Chondrocyte (in vitro differentiated cells): ENCODE measurements at regions not wholly inside any gene's neighbourhood (a gene's known extent, or its start where the extent isn't known, plus 50 kb on each side); places are given as distances from the start of the nearest gene placed in this dataset.

Experiments
- DNase-seq: peaks from one replicate; pipeline ENCODE4 v3.0.0; 2021; ENCODE audit warnings: mixed read lengths, low spot score
- H3K27ac Mint-ChIP-seq: one replicate; pipeline ENCODE4 v1.8.0; 2021; ENCODE audit warnings: mild to moderate bottlenecking, moderate library complexity, mixed read lengths; ENCODE audit not compliant: unreplicated experiment
- H3K27me3 Mint-ChIP-seq: 2 replicates; pipeline ENCODE4 v1.8.0; 2021; ENCODE audit warnings: low read depth, mixed read lengths
- H3K36me3 Mint-ChIP-seq: 2 replicates; pipeline ENCODE4 v1.8.0; 2021; ENCODE audit warnings: low read depth, mixed read lengths
- H3K4me1 Mint-ChIP-seq: 2 replicates; pipeline ENCODE4 v1.8.0; 2021; ENCODE audit warnings: low read depth, mild to moderate bottlenecking, mixed read lengths
- H3K4me3 Mint-ChIP-seq: one replicate; pipeline ENCODE4 v1.8.0; 2021; ENCODE audit warnings: mild to moderate bottlenecking, moderate library complexity, mixed read lengths; ENCODE audit not compliant: unreplicated experiment
- H3K9me3 Mint-ChIP-seq: 2 replicates; pipeline ENCODE4 v1.8.0; 2021; ENCODE audit warnings: low read depth, mixed read lengths
- TF ChIP-seq, protein P1 (sequence below): fragments of 200-600 bp; sonication (generic); IDR thresholded peaks from 2 replicates; pipeline ENCODE4 v1.5.0; 2021; ENCODE audit warnings: antibody characterized with exemption, mild to moderate bottlenecking, moderate library complexity

DNA sequence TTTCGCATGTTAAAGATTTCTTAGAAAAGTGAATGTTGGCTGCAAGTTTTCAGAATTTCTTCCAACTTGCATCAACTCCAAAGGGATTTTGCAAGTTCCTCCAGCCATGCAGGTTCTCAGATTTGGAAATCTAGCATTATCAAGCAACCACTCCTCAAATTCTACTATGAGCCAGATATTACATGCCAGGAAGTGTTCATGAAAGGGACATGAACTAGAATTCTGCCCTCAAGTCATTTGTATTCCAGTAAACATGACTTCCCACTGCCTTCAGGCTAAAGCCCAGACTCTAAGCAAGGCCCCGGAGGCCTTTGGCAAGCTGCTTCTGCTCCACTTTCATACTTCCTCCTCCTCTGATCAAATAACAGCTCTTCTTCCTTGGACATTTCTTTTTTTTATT lies 111.3 kb upstream of the PAPPA start:
- no peak overlapping the region for H3K4me3 Mint-ChIP-seq
- TF ChIP-seq, protein P1, sequence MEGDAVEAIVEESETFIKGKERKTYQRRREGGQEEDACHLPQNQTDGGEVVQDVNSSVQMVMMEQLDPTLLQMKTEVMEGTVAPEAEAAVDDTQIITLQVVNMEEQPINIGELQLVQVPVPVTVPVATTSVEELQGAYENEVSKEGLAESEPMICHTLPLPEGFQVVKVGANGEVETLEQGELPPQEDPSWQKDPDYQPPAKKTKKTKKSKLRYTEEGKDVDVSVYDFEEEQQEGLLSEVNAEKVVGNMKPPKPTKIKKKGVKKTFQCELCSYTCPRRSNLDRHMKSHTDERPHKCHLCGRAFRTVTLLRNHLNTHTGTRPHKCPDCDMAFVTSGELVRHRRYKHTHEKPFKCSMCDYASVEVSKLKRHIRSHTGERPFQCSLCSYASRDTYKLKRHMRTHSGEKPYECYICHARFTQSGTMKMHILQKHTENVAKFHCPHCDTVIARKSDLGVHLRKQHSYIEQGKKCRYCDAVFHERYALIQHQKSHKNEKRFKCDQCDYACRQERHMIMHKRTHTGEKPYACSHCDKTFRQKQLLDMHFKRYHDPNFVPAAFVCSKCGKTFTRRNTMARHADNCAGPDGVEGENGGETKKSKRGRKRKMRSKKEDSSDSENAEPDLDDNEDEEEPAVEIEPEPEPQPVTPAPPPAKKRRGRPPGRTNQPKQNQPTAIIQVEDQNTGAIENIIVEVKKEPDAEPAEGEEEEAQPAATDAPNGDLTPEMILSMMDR: no peak
- DNase-seq: no peak
- no peaks in the 10 kb centered on the region for H3K27me3 Mint-ChIP-seq
- no peaks in the 10 kb centered on the region for H3K4me1 Mint-ChIP-seq
- H3K9me3 Mint-ChIP-seq: peaks cover 5% of the 10 kb centered on the region
- no peaks in the 10 kb centered on the region for H3K36me3 Mint-ChIP-seq
- H3K27ac Mint-ChIP-seq: no peak overlapping the region

DNA sequence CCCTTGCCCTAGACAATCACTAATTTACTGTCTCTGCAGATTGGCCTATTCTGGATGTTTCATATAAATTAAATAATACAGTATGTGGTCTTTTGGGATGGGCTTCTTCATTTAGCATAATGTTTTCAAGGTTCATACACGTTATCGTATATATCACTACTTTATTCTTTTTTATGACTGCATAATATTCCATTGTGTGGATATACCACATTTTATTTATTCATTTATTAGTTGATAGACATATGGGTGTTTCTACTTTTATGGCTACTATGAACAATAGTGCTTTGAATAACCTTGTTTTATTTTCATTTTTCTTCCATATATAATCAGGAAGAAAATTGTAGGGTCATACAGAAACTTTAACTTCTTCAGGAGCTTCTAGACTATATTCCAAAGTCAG lies 108.5 kb upstream of the PAPPA start:
- H3K4me1 Mint-ChIP-seq: no peaks in the 10 kb centered on the region
- no peak overlapping the region for H3K4me3 Mint-ChIP-seq
- H3K27ac Mint-ChIP-seq: no peak overlapping the region
- no peak for DNase-seq
- peaks cover 5% of the 10 kb centered on the region for H3K9me3 Mint-ChIP-seq
- H3K27me3 Mint-ChIP-seq: no peaks in the 10 kb centered on the region
- TF ChIP-seq, protein P1: no peak
- no peaks in the 10 kb centered on the region for H3K36me3 Mint-ChIP-seq

DNA sequence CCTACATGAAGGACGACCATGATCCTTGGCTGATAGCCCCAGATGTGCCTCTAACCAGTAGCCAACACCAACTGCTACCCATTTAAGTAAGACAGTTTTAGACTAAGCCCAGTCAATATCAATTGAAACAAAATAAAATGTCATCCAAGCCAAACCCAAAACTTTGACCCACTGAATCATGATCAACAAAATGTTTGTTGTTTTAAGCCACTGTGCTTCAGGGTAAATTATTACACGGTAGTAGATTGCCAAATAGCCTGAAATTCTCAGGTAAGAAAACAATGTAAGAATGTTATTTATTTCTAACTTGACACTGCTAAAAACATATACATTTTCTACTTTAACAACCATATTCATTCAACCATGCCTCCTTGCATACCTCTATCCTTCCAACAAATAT lies 105.5 kb upstream of the PAPPA start:
- H3K27me3 Mint-ChIP-seq: no peaks in the 10 kb centered on the region
- H3K27ac Mint-ChIP-seq: no peak overlapping the region
- H3K4me1 Mint-ChIP-seq: no peaks in the 10 kb centered on the region
- H3K9me3 Mint-ChIP-seq: peaks cover 5% of the 10 kb centered on the region
- DNase-seq: no peak
- TF ChIP-seq, protein P1: no peak
- no peak overlapping the region for H3K4me3 Mint-ChIP-seq
- H3K36me3 Mint-ChIP-seq: no peaks in the 10 kb centered on the region

DNA sequence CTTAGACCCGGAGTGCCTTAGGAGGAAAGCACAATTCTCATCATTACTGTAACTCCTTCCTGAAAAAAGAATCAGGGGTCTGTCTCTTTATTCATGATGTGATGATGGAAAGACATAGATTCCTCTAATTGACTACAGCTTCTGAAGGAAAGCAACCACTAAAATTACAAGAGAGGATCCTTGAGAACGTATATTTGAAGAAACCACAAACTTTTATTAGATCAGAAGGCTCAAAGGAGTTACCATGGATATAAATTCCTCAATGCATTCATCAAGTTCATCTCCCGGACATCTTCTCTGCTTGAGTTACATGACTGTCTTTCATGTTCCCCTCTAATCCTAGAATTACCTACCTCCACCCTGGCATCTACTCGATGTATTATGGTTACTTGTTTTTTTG lies 104.1 kb upstream of the PAPPA start:
- Mint-ChIP-seq H3K27ac (no peak overlapping the region), H3K4me1 (no peaks in the 10 kb centered on the region), H3K4me3 (no peak overlapping the region), H3K36me3 (peaks cover 3% of the 10 kb centered on the region), H3K9me3 (peaks cover 5% of the 10 kb centered on the region), H3K27me3 (no peaks in the 10 kb centered on the region)
- TF ChIP-seq, protein P1: no peak
- DNase-seq: no peak

DNA sequence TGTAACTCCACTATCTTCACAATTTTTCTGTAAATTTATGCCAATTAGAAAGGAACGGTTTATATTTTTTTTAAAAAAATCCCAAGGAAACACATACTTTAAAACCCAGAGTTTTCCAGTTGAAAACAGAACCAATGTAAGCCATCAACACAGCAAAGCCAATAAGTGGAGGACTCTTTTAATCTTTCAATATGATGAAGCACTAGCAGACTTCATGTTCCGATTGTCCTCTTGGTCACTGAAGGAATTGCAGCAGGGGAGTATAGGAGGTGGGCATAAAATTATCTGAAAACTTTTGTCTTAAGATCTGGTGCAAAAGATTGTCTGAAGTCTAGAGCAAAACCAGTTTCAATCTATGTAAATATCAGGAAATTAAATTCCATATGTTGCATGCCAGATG lies 102.1 kb upstream of the PAPPA start:
- no peaks in the 10 kb centered on the region for H3K27me3 Mint-ChIP-seq
- peaks cover 3% of the 10 kb centered on the region for H3K36me3 Mint-ChIP-seq
- TF ChIP-seq, protein P1: no peak
- no peaks in the 10 kb centered on the region for H3K9me3 Mint-ChIP-seq
- no peak for DNase-seq
- H3K4me1 Mint-ChIP-seq: no peaks in the 10 kb centered on the region
- no peak overlapping the region for H3K27ac Mint-ChIP-seq
- H3K4me3 Mint-ChIP-seq: no peak overlapping the region
